A673 (cell line): ENCODE measurements at regions not wholly inside any gene's neighbourhood (a gene's known extent, or its start where the extent isn't known, plus 50 kb on each side); places are given as distances from the start of the nearest gene placed in this dataset.

ENCODE experiments used
- CTCF ChIP-seq: fragments of 300-800, 200-600 bp; sonication (generic); conservative IDR thresholded peaks from 2 replicates; pipeline ENCODE4 v1.5.1; 2017; ENCODE audit warnings: low read depth, mild to moderate bottlenecking, antibody characterized with exemption, low read length, moderate library complexity, mixed read lengths
- EZH2 ChIP-seq: fragments of 200-600 bp; sonication (generic); IDR thresholded peaks from 2 replicates; pipeline ENCODE4 v1.6.1; 2017; ENCODE audit warnings: borderline replicate concordance, low read depth, mild to moderate bottlenecking, mixed read lengths, antibody characterized with exemption, low read length; ENCODE audit not compliant: poor library complexity, severe bottlenecking

GRCh38 chr6:95660544-95660943, 83.2 kb downstream of the MANEA start:
- no peak for TF ChIP-seq CTCF
- TF ChIP-seq EZH2 = no peak
